Caco-2 (cell line): ENCODE measurements at regions not wholly inside any gene's neighbourhood (a gene's known extent, or its start where the extent isn't known, plus 50 kb on each side); places are given as distances from the start of the nearest gene placed in this dataset.

Experiments
- BruUV-seq: library from RNA; stranded (reverse); fragments of 400-500 nt; replicated peaks from 2 replicates; lab custom pipeline; 2021; lab: Mats Ljungman, UMichigan
- CTCF ChIA-PET: fragments of 300-600 bp; sonication (Branson Sonifier 250); formaldehyde crosslinking; loops from one replicate; lab custom pipeline; 2022; ENCODE audit warnings: antibody characterized with exemption; lab: Charles Lee
- POLR2A ChIA-PET: fragments of 300-600 bp; sonication (Branson Sonifier 250); formaldehyde crosslinking; loops from one replicate; lab custom pipeline; 2022; ENCODE audit warnings: antibody characterized with exemption; lab: Charles Lee
- DNase-seq, 2 experiments: peaks; one replicate each; pipeline versions ENCODE4 v3.0.0 to v3.0.0-alpha.2; 2020 to 2022
- H3K27me3 ChIP-seq: replicated peaks from 2 replicates; pipeline ENCODE4 v1.6.0; 2011; ENCODE audit warnings: low read length; ENCODE audit not compliant: control insufficient read depth, insufficient read depth
- H3K36me3 ChIP-seq: 2 replicates; pipeline ENCODE4 v1.5.1; 2011; ENCODE audit warnings: low read length; ENCODE audit not compliant: control insufficient read depth, insufficient read depth
- H3K4me1 ChIP-seq: fragments of 250-450 bp; sonication (Bioruptor Pico); 2 replicates; pipeline ENCODE4 v1.5.1; 2020; ENCODE audit warnings: mild to moderate bottlenecking
- H3K4me3 ChIP-seq: 2 replicates; pipeline ENCODE4 v1.5.1; 2011; ENCODE audit warnings: low read depth, mild to moderate bottlenecking, control low read depth, low read length
- H3K9me3 ChIP-seq: fragments of 250-450 bp; sonication (Bioruptor Pico); 2 replicates; pipeline ENCODE4 v1.5.1; 2020; ENCODE audit warnings: mild to moderate bottlenecking, moderate library complexity
- H3K27ac Mint-ChIP-seq: one replicate; pipeline ENCODE4 v1.8.0; 2022; ENCODE audit warnings: mixed read lengths; ENCODE audit not compliant: unreplicated experiment
- H3K27me3 Mint-ChIP-seq: one replicate; pipeline ENCODE4 v1.8.0; 2022; ENCODE audit warnings: mixed read lengths; ENCODE audit not compliant: insufficient read depth, unreplicated experiment
- H3K36me3 Mint-ChIP-seq: one replicate; pipeline ENCODE4 v1.8.0; 2022; ENCODE audit warnings: mild to moderate bottlenecking, mixed read lengths; ENCODE audit not compliant: insufficient read depth, unreplicated experiment
- H3K4me1 Mint-ChIP-seq: one replicate; pipeline ENCODE4 v1.8.0; 2022; ENCODE audit warnings: low read depth, mixed read lengths; ENCODE audit not compliant: unreplicated experiment
- H3K4me3 Mint-ChIP-seq: one replicate; pipeline ENCODE4 v1.8.0; 2022; ENCODE audit warnings: mild to moderate bottlenecking, moderate library complexity, mixed read lengths; ENCODE audit not compliant: unreplicated experiment
- H3K9me3 Mint-ChIP-seq: one replicate; pipeline ENCODE4 v1.8.0; 2022; ENCODE audit warnings: mixed read lengths; ENCODE audit not compliant: unreplicated experiment
- intact Hi-C: fragments of 100-400 bp; cut with micrococcal nuclease; formaldehyde crosslinking; loops from one replicate; pipeline ENCODE4 v1.10.0; 2022; ENCODE audit not compliant: unreplicated experiment
- TF ChIP-seq, protein P1 (sequence below), 2 experiments: fragments of 200-600 bp in 1 of 2; IDR thresholded peaks; 1 replicate in 1 of 2; 2 replicates in 1 of 2; pipeline versions ENCODE4 v1.5.1 to v1.8.0; 2011 to 2022; ENCODE audit warnings: antibody characterized with exemption in 1 of 2, control low read depth in 1 of 2, inconsistent platforms in 1 of 2, low read depth in 1 of 2, low read length in 1 of 2, mild to moderate bottlenecking in 1 of 2, moderate library complexity in 1 of 2; ENCODE audit not compliant: insufficient read depth in 1 of 2, severe bottlenecking in 1 of 2, unreplicated experiment in 1 of 2

GRCh38 chr16:85429776-85430522, 183.2 kb upstream of the GSE1 start:
- no TSS peak for BruUV-seq
- peak overlapping the region; percentile 5 for H3K27ac Mint-ChIP-seq
- no peaks in the 10 kb centered on the region for H3K9me3 Mint-ChIP-seq
- peaks cover 7% of the 10 kb centered on the region for H3K4me1 Mint-ChIP-seq
- no peak overlapping the region for H3K4me3 ChIP-seq
- peak; percentile 0 to 22 for DNase-seq
- ChIA-PET POLR2A (no interaction called here), CTCF (interaction anchor here (0.6 to 2.2 kb wide), 5 partner anchors 10 to 462 kb away, joined by 3 to 8 read pairs (median 3); no protein-coding TSS in a partner anchor)
- no peaks in the 10 kb centered on the region for H3K27me3 Mint-ChIP-seq
- no peaks in the 10 kb centered on the region for H3K36me3 Mint-ChIP-seq
- no peak overlapping the region for H3K4me3 Mint-ChIP-seq
- H3K36me3 ChIP-seq: no peaks in the 10 kb centered on the region; the same call in 1 of the 2 replicates
- no peaks in the 10 kb centered on the region for H3K9me3 ChIP-seq
- intact Hi-C loops: no loop called here
- no peaks in the 10 kb centered on the region for H3K4me1 ChIP-seq
- no peaks in the 10 kb centered on the region for H3K27me3 ChIP-seq
- TF ChIP-seq, protein P1, sequence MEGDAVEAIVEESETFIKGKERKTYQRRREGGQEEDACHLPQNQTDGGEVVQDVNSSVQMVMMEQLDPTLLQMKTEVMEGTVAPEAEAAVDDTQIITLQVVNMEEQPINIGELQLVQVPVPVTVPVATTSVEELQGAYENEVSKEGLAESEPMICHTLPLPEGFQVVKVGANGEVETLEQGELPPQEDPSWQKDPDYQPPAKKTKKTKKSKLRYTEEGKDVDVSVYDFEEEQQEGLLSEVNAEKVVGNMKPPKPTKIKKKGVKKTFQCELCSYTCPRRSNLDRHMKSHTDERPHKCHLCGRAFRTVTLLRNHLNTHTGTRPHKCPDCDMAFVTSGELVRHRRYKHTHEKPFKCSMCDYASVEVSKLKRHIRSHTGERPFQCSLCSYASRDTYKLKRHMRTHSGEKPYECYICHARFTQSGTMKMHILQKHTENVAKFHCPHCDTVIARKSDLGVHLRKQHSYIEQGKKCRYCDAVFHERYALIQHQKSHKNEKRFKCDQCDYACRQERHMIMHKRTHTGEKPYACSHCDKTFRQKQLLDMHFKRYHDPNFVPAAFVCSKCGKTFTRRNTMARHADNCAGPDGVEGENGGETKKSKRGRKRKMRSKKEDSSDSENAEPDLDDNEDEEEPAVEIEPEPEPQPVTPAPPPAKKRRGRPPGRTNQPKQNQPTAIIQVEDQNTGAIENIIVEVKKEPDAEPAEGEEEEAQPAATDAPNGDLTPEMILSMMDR (IDR thresholded peaks at IDR 0.05; ENCODE audit: insufficient read depth in 1 of 2, low read depth in 1 of 2, low read length in 1 of 2, severe bottlenecking in 1 of 2, unreplicated experiment in 1 of 2): no peak

DNA sequence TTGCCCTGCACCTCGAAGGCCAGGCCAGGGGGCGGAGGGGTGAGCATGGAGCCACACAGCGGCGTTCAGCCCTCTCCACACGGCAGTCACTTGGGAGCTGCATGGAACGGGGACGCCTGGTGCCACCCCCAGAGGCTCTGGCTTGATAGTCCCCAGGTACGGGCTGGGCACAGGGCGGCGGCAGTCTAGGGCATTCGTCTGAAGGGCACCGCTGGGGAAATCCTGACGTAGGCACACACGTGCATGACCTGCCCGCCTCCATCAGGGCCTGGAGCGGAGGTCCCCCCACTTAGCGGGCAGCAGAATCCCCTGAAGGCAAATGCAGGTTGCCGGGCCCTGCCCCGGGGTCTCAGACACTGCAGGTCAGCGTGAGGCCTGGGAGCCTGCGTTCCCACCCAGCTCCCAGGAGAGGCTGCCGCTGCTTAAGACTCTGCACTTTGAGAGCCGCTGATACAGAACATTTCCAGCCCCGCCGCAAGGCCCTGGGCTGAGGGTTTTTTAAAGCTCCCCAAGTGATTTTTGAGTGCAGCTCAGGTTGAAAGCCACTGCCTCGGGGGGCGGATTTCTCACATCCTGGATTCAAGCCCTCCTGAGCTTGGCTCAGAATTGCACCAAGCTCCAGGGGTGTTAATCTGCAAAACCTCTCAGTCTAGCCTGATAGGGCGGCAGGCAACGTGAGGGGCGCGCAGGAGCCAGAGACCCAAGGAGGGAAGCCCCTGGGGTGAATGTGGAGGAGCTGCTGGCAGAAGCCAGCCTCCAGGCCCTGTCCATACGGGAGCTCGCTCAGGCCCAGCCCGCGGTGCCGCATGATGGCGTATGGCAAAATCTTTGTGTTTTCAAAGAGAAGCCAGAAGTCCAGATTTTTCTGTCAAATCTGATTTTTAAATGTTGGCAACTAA, 182.3 kb upstream of the GSE1 start:
- H3K4me3 Mint-ChIP-seq: no peak overlapping the region
- peaks cover 7% of the 10 kb centered on the region for H3K4me1 Mint-ChIP-seq
- no peaks in the 10 kb centered on the region for H3K27me3 ChIP-seq
- H3K4me1 ChIP-seq: peaks cover 2% of the 10 kb centered on the region
- ChIA-PET POLR2A (no interaction called here), CTCF (interaction anchor here (0.8 to 1.2 kb wide), 4 partner anchors 8 to 127 kb away, joined by 3 to 4 read pairs (median 3); no protein-coding TSS in a partner anchor)
- no peaks in the 10 kb centered on the region for H3K27me3 Mint-ChIP-seq
- TF ChIP-seq, protein P1 (IDR thresholded peaks at IDR 0.05; ENCODE audit: insufficient read depth in 1 of 2, low read depth in 1 of 2, low read length in 1 of 2, severe bottlenecking in 1 of 2, unreplicated experiment in 1 of 2): no peak
- no peaks in the 10 kb centered on the region for H3K36me3 Mint-ChIP-seq
- no peak overlapping the region for H3K4me3 ChIP-seq
- intact Hi-C loops: no loop called here
- BruUV-seq: no TSS peak
- peak; percentile 4 to 22 for DNase-seq
- no peaks in the 10 kb centered on the region for H3K9me3 ChIP-seq
- H3K9me3 Mint-ChIP-seq: no peaks in the 10 kb centered on the region
- H3K36me3 ChIP-seq: no peaks in the 10 kb centered on the region; the same call in 1 of the 2 replicates
- H3K27ac Mint-ChIP-seq: no peak overlapping the region
